Neural cell (in vitro differentiated cells): ENCODE measurements at regions not wholly inside any gene's neighbourhood (a gene's known extent, or its start where the extent isn't known, plus 50 kb on each side); places are given as distances from the start of the nearest gene placed in this dataset.

Experiments
- CTCF ChIP-seq: fragments of 450-650 bp; IDR thresholded peaks from 2 replicates; pipeline ENCODE4 v1.5.1; 2014; ENCODE audit warnings: antibody characterized with exemption, mild to moderate bottlenecking, moderate library complexity; ENCODE audit not compliant: poor library complexity, severe bottlenecking
- SMC3 ChIP-seq: fragments of 450-650 bp; conservative IDR thresholded peaks from 2 replicates; pipeline ENCODE4 v1.6.1; 2014; ENCODE audit warnings: antibody characterized with exemption, mild to moderate bottlenecking, moderate library complexity; ENCODE audit not compliant: poor library complexity
- TAF1 ChIP-seq: IDR thresholded peaks from 2 replicates; pipeline ENCODE4 v1.6.1; 2012; ENCODE audit warnings: low read depth

GRCh38 chr7:109009636-109010035, 440.0 kb downstream of the DNAJB9 start:
- no peak for TF ChIP-seq CTCF
- no peak for TF ChIP-seq TAF1
- TF ChIP-seq SMC3, result no peak
